DND-41 (cell line): ENCODE measurements at regions not wholly inside any gene's neighbourhood (a gene's known extent, or its start where the extent isn't known, plus 50 kb on each side); places are given as distances from the start of the nearest gene placed in this dataset.

Experiments
- ATAC-seq: fragments of 200-7000 bp; cut with Tn5 transposase; 3 replicates; pipeline ENCODE4 v1.9.1; 2021; ENCODE audit warnings: low read depth; ENCODE audit not compliant: insufficient read depth
- DNase-seq: peaks from one replicate; pipeline ENCODE4 v3.0.0-alpha.2; 2020
- H2AFZ ChIP-seq: 2 replicates; pipeline ENCODE4 v1.6.0; 2012; ENCODE audit warnings: low read depth, low read length
- H3K27ac ChIP-seq: 2 replicates; pipeline ENCODE4 v1.5.1; 2012; ENCODE audit warnings: low read length, inconsistent platforms
- H3K27me3 ChIP-seq: fragments of 200-600 bp; sonication (generic); 2 replicates; pipeline ENCODE4 v1.6.0; 2012; ENCODE audit warnings: low read length, mild to moderate bottlenecking, inconsistent platforms; ENCODE audit not compliant: insufficient read depth, poor library complexity
- H3K36me3 ChIP-seq: 2 replicates; pipeline ENCODE4 v1.5.1; 2012; ENCODE audit warnings: low read length, inconsistent platforms; ENCODE audit not compliant: insufficient read depth
- H3K4me1 ChIP-seq: 2 replicates; pipeline ENCODE4 v1.5.1; 2012; ENCODE audit warnings: mild to moderate bottlenecking, low read length; ENCODE audit not compliant: insufficient read depth
- H3K4me2 ChIP-seq: 2 replicates; pipeline ENCODE4 v1.6.0; 2012; ENCODE audit warnings: mild to moderate bottlenecking, moderate library complexity, low read length, inconsistent platforms; ENCODE audit not compliant: insufficient read depth
- H3K4me3 ChIP-seq, 2 experiments: fragments of 200-600 bp in 1 of 2; shearing (Covaris generic) in 1 of 2; 2 replicates each; pipeline ENCODE4 v1.5.1; 2012 to 2016; ENCODE audit warnings: inconsistent platforms in 2 of 2, low read length in 2 of 2, mild to moderate bottlenecking in 2 of 2, low read depth in 1 of 2, moderate library complexity in 1 of 2
- H3K79me2 ChIP-seq: 2 replicates; pipeline ENCODE4 v1.6.0; 2012; ENCODE audit warnings: low read length, inconsistent platforms; ENCODE audit not compliant: insufficient read depth
- H3K9ac ChIP-seq: 2 replicates; pipeline ENCODE4 v1.6.0; 2012; ENCODE audit warnings: low read depth, mild to moderate bottlenecking, inconsistent platforms, low read length, moderate library complexity
- H3K9me3 ChIP-seq: 2 replicates; pipeline ENCODE4 v1.5.1; 2012; ENCODE audit warnings: low read length, moderate library complexity, mild to moderate bottlenecking, inconsistent platforms; ENCODE audit not compliant: insufficient read depth, severe bottlenecking
- H4K20me1 ChIP-seq: 2 replicates; pipeline ENCODE4 v1.6.0; 2012; ENCODE audit warnings: low read length; ENCODE audit not compliant: insufficient read depth
- EZH2 ChIP-seq: IDR thresholded peaks from 3 replicates; pipeline ENCODE4 v1.6.1; 2012; ENCODE audit warnings: borderline replicate concordance, low read depth, mild to moderate bottlenecking, moderate library complexity, low read length, inconsistent platforms; ENCODE audit not compliant: severe bottlenecking
- TF ChIP-seq, protein P1 (sequence below): IDR thresholded peaks from 2 replicates; pipeline ENCODE4 v1.5.1; 2012; ENCODE audit warnings: borderline replicate concordance, low read length, moderate library complexity, mild to moderate bottlenecking; ENCODE audit not compliant: poor library complexity, severe bottlenecking; ENCODE audit errors: extremely low read depth

DNA sequence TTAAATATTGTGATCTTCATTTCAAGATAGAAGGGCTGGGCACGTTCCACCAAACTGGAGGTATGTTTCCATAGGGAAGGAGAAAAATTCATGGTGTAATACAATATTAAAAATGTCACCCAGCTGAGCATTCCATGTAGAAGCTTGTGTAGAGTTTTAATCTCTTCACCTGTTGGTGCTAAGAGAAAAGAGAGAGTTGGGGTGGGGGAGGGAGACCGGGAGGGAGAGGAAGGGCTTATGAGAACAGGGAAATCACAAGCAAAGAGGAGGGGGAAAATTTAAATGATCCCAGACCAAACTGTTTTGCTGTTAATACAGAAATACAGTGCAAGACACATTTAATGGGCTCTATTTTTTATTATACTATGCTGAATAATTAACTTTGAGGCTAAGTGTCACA, 345.8 kb downstream of the ZNF536 start:
- H3K4me2 ChIP-seq = no peak overlapping the region
- H3K9me3 ChIP-seq = no peaks in the 10 kb centered on the region
- no peaks in the 10 kb centered on the region for H4K20me1 ChIP-seq
- no peak overlapping the region for H3K9ac ChIP-seq
- H3K4me3 ChIP-seq = no peak overlapping the region
- H3K79me2 ChIP-seq = no peaks in the 10 kb centered on the region
- DNase-seq = no peak
- no peak overlapping the region for H3K27ac ChIP-seq
- H3K36me3 ChIP-seq = no peaks in the 10 kb centered on the region
- no peak overlapping the region for H2AFZ ChIP-seq
- H3K4me1 ChIP-seq = no peaks in the 10 kb centered on the region
- ATAC-seq = no peak
- no peaks in the 10 kb centered on the region for H3K27me3 ChIP-seq
- TF ChIP-seq, protein P1, sequence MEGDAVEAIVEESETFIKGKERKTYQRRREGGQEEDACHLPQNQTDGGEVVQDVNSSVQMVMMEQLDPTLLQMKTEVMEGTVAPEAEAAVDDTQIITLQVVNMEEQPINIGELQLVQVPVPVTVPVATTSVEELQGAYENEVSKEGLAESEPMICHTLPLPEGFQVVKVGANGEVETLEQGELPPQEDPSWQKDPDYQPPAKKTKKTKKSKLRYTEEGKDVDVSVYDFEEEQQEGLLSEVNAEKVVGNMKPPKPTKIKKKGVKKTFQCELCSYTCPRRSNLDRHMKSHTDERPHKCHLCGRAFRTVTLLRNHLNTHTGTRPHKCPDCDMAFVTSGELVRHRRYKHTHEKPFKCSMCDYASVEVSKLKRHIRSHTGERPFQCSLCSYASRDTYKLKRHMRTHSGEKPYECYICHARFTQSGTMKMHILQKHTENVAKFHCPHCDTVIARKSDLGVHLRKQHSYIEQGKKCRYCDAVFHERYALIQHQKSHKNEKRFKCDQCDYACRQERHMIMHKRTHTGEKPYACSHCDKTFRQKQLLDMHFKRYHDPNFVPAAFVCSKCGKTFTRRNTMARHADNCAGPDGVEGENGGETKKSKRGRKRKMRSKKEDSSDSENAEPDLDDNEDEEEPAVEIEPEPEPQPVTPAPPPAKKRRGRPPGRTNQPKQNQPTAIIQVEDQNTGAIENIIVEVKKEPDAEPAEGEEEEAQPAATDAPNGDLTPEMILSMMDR = no peak
- no peak for TF ChIP-seq EZH2

DNA sequence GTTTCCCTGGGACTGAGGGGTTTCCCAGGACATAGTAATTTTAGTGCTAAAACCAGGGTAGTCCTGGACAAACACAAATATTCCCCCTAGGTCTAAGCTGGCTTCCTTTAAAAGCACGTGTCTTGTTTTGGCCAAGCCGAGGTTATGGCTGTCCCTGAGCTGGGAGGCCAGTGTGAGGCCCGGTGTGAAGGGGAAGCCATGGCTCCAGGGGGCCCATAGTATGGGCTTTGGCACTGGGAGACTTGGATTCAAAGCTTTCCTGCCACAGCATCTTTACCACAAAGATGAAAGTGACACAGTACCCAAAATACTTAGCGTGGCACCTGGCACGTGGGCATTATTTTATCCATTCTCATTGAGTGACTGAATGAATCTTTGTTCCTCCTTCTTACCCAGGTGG, 345.2 kb downstream of the ZNF536 start:
- H4K20me1 ChIP-seq = no peaks in the 10 kb centered on the region
- H3K79me2 ChIP-seq = no peaks in the 10 kb centered on the region
- no peak overlapping the region for H3K4me3 ChIP-seq
- no peak overlapping the region for H2AFZ ChIP-seq
- H3K36me3 ChIP-seq = no peaks in the 10 kb centered on the region
- no peak overlapping the region for H3K9ac ChIP-seq
- no peak overlapping the region for H3K27ac ChIP-seq
- no peak for ATAC-seq
- no peak for DNase-seq
- no peak overlapping the region for H3K4me2 ChIP-seq
- TF ChIP-seq, protein P1 = no peak
- TF ChIP-seq EZH2 = no peak
- no peaks in the 10 kb centered on the region for H3K4me1 ChIP-seq
- H3K27me3 ChIP-seq = no peaks in the 10 kb centered on the region
- H3K9me3 ChIP-seq = no peaks in the 10 kb centered on the region

DNA sequence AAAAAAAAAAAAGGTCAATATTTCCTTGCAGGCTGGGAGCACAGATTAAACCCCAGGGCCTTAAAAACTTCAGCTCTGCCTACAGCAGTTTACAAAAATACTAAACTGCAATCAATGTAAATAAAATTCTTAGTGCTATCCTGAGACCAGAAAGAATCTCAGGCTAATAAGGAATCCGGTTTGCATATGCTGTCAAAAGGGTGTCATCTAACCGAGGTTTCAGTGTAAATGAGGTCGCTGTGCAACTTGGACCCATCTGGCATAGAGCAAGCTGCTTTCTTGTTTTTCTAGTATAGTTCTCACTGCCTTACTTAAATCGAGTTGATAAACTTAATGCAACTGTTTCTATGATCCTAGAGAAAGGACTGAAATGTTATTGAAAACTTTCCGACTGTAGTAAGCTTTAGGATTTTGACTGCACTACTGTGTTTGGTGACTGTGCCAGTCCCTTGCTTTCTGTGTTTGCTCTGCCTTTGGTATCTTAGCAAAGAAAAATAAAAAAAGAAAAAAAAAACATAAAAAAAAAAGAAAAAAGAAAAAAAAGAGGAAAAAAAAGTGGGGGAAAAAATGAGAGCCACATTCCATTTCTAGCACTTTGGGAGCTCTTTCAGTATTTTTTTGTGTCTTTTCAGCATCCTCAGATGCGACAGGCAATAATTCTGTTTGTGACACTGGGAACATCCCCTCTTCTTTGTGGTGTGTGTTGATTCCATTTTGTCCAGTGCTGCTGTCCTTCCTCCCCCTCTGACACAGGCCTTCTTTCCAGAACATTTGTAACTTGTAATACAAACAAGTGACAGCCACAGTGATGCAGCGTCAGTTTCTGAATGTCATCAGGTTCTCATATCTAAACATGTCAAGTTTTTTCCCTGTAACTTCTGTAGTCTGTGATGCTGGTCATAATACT, 340.5 kb downstream of the ZNF536 start:
- no peak for TF ChIP-seq EZH2
- TF ChIP-seq, protein P1 = no peak
- H3K9ac ChIP-seq = no peak overlapping the region
- ATAC-seq = no peak

More for the DNA sequence above, 340.5 kb downstream of the ZNF536 start:
- Histone ChIP-seq H3K27me3 (no peaks in the 10 kb centered on the region), H3K9me3 (no peaks in the 10 kb centered on the region), H3K27ac (no peak overlapping the region), H3K4me1 (no peaks in the 10 kb centered on the region), H3K79me2 (no peaks in the 10 kb centered on the region), H2AFZ (no peak overlapping the region), H3K4me2 (no peak overlapping the region), H3K36me3 (no peaks in the 10 kb centered on the region), H3K4me3 (no peak overlapping the region), H4K20me1 (no peaks in the 10 kb centered on the region)
- DNase-seq = no peak
